ENCODE measurements at regions not wholly inside any gene's neighbourhood (a gene's known extent, or its start where the extent isn't known, plus 50 kb on each side); places are given as distances from the start of the nearest gene placed in this dataset.

DNA sequence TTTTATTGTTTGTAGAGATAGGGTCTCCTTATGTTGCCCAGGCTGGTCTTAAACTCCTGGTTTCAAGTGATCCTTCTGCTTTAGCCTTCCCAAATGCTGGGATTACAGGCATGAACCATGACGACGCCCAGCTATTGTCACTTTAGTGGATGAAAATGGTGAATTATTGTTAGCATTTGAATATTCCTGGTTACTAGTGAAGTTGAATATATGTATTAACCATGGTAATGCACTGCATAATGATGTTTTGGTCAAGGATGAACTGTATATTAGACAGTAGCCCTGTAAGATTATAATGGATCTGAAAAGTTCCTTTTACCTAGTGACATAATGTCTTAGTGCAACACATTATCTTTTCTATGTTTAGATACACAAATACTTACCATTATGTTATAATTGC lies 50.4 kb upstream of the KCNAB1 start:
- no peak for ATAC-seq (ENCODE audit: low FRiP score in 2 of 2)
- H3K4me3 ChIP-seq = no peak overlapping the region
- no peak overlapping the region for H3K27ac ChIP-seq
- TF ChIP-seq POLR2A (IDR thresholded peaks at IDR 0.05) (no peak), EP300 (IDR thresholded peaks at IDR 0.05) (no peak), POLR2AphosphoS5 (IDR thresholded peaks at IDR 0.05) (no peak)
- TF ChIP-seq, protein P1, sequence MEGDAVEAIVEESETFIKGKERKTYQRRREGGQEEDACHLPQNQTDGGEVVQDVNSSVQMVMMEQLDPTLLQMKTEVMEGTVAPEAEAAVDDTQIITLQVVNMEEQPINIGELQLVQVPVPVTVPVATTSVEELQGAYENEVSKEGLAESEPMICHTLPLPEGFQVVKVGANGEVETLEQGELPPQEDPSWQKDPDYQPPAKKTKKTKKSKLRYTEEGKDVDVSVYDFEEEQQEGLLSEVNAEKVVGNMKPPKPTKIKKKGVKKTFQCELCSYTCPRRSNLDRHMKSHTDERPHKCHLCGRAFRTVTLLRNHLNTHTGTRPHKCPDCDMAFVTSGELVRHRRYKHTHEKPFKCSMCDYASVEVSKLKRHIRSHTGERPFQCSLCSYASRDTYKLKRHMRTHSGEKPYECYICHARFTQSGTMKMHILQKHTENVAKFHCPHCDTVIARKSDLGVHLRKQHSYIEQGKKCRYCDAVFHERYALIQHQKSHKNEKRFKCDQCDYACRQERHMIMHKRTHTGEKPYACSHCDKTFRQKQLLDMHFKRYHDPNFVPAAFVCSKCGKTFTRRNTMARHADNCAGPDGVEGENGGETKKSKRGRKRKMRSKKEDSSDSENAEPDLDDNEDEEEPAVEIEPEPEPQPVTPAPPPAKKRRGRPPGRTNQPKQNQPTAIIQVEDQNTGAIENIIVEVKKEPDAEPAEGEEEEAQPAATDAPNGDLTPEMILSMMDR (IDR thresholded peaks at IDR 0.05) = no peak
- no peaks in the 10 kb centered on the region for H3K27me3 ChIP-seq
- H3K9me3 ChIP-seq = no peaks in the 10 kb centered on the region
- WGBS, 2 donors = 89 to 97% methylated on average over 2 of the region's 2 CpGs
- H3K36me3 ChIP-seq = no peaks in the 10 kb centered on the region
- no peaks in the 10 kb centered on the region for H3K4me1 ChIP-seq
- DNase-seq = no peak
